ENCODE measurements at regions not wholly inside any gene's neighbourhood (a gene's known extent, or its start where the extent isn't known, plus 50 kb on each side); places are given as distances from the start of the nearest gene placed in this dataset.

- Histone ChIP-seq H3K36me3 (no peaks in the 10 kb centered on the region), H3K27ac (peak overlapping the region in 2 of 4 donors; percentile 16 to 39), H3K27me3 (no peaks in the 10 kb centered on the region), H3K9me3 (no peaks in the 10 kb centered on the region), H3K4me1 (no peaks in the 10 kb centered on the region), H3K4me3 (no peak overlapping the region)
- TF ChIP-seq POLR2A (IDR thresholded peaks at IDR 0.05) (no peak), CTCF (IDR thresholded peaks at IDR 0.05) (no peak)
- DNase-seq: no peak
Observed at GRCh38 chr5:159764283-159765134, 151.8 kb upstream of the ADRA1B start.

DNA sequence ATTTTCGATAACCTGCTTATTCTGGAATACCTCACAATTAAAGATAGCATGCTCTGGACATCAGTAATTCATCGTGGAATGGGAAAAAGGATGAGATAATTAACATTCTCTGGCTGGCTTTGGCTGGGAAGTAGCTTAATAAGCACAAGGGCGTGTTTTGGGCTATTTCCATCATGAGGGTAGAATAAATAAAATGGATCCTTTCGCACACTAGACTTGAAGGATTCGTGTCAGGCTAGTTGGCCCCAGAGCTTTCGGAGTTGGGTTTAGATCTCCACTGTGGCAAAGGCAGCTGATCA, 151.2 kb upstream of the ADRA1B start:
- no peaks in the 10 kb centered on the region for H3K27me3 ChIP-seq
- no peaks in the 10 kb centered on the region for H3K4me1 ChIP-seq
- H3K9me3 ChIP-seq: no peaks in the 10 kb centered on the region
- H3K27ac ChIP-seq: peak overlapping the region in 2 of 4 donors; percentile 16 to 39
- no peak overlapping the region for H3K4me3 ChIP-seq
- H3K36me3 ChIP-seq: no peaks in the 10 kb centered on the region
- DNase-seq: no peak
- no peak for TF ChIP-seq POLR2A (IDR thresholded peaks at IDR 0.05)
- TF ChIP-seq CTCF (IDR thresholded peaks at IDR 0.05): no peak

DNA sequence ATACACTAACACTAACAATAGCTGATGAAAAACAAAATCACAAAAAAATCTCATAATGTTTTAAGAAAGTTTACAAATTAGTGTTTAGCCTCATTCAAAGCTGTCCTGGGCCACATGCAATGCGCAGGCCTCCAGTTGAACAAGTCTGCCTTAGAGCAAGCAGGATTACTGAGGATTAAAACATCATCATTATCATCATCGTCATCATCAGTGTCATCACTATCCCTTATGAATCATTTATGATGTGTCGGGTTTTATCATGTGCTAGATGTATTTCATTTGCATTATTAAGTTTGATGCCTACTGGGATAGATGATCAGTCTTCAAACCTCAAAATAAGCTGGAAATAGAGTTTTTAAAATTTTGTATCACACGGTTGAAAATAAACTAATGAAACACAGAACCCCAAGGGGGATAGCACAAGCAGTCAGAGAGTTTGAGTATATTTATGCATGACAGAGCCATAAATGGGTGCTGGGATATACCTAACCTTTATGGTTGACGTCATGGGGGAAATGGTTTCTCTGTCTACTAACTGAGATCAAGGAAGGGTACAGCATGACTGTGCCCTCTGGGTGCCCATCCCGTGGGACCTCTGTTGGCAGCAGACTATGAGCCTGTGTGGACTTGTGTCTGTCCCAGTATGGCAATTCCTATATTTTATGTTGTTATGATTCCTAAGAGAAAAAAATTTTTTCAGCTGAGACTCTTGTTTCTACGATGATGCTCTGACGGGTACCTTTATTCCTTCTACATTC, 150.3 kb upstream of the ADRA1B start:
- H3K9me3 ChIP-seq: no peaks in the 10 kb centered on the region
- no peak overlapping the region for H3K4me3 ChIP-seq
- no peaks in the 10 kb centered on the region for H3K36me3 ChIP-seq
- no peaks in the 10 kb centered on the region for H3K4me1 ChIP-seq
- TF ChIP-seq CTCF (IDR thresholded peaks at IDR 0.05): no peak
- no peak for TF ChIP-seq POLR2A (IDR thresholded peaks at IDR 0.05)
- H3K27me3 ChIP-seq: no peaks in the 10 kb centered on the region
- no peak overlapping the region for H3K27ac ChIP-seq
- DNase-seq: no peak

DNA sequence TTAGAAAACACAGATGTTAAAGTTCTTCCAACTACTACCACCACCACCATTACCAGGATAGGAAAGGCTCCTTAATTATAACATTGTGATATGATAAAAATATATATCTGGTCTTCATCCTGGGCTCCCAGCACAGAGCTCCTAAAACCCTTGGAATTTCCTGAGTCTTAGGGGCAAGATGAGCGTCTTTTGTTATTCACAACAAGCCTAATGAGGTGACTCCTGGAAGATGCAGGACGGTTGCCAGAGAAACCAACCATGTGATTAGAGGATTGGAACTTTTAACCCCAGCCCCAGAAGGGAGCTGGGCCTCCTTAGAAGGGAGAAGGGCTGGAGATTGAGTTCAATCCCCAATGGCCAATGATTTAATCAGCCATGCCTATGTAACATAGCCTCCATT, 148.0 kb upstream of the ADRA1B start:
- H3K4me1 ChIP-seq: peaks cover 0 to 5% (median 2%) of the 10 kb centered on the region in 4 donors
- TF ChIP-seq CTCF (IDR thresholded peaks at IDR 0.05) (no peak), POLR2A (IDR thresholded peaks at IDR 0.05) (no peak)
- no peaks in the 10 kb centered on the region for H3K36me3 ChIP-seq
- no peak for DNase-seq
- no peaks in the 10 kb centered on the region for H3K27me3 ChIP-seq
- H3K9me3 ChIP-seq: no peaks in the 10 kb centered on the region
- H3K27ac ChIP-seq: no peak overlapping the region
- no peak overlapping the region for H3K4me3 ChIP-seq

GRCh38 chr5:159772698-159773061, 143.6 kb upstream of the ADRA1B start:
- DNase-seq: no peak
- Histone ChIP-seq H3K9me3 (no peaks in the 10 kb centered on the region), H3K4me3 (peak overlapping the region in 2 of 4 donors; percentile 38 to 39), H3K4me1 (peaks cover 0 to 9% (median 3%) of the 10 kb centered on the region in 4 donors), H3K27ac (peak overlapping the region in 2 of 4 donors; percentile 19 to 46), H3K36me3 (no peaks in the 10 kb centered on the region), H3K27me3 (no peaks in the 10 kb centered on the region)
- TF ChIP-seq CTCF (IDR thresholded peaks at IDR 0.05) (no peak), POLR2A (IDR thresholded peaks at IDR 0.05) (no peak)
